ENCODE measurements at regions not wholly inside any gene's neighbourhood (a gene's known extent, or its start where the extent isn't known, plus 50 kb on each side); places are given as distances from the start of the nearest gene placed in this dataset.

- no peak overlapping the region for H3K9ac ChIP-seq (replicated peaks in 1 of 4; ENCODE audit: extremely low read depth in 1 of 4, low read depth in 3 of 4, low read length in 3 of 4)
- H2AFZ ChIP-seq (ENCODE audit: low read length) = no peak overlapping the region
- ChIA-PET CTCF (ENCODE audit: partially characterized antibody) (interaction anchor here (0.7 to 3.7 kb wide), 68 partner anchors 9 to 1094 kb away, joined by 3 to 35 read pairs (median 4); no protein-coding TSS in a partner anchor), POLR2A (ENCODE audit: partially characterized antibody) (no interaction called here)
- no peak overlapping the region for H3K18ac ChIP-seq (ENCODE audit: extremely low read depth, low read length)
- DNase-seq (ENCODE audit: low read depth in 1 of 2, low spot score in 2 of 2) (no peak), FAIRE-seq (peak; percentile 77)
- no peaks in the 10 kb centered on the region for H4K20me1 ChIP-seq (replicated peaks in 1 of 2; ENCODE audit: control insufficient read depth in 1 of 2, insufficient read depth in 2 of 2, low read length in 2 of 2)
- no peak overlapping the region for H4K5ac ChIP-seq (ENCODE audit: insufficient read length, low read depth, low read length)
- H2BK20ac ChIP-seq (ENCODE audit: low read length) = no peak overlapping the region
- H3K36me3 ChIP-seq (ENCODE audit: control insufficient read depth in 2 of 4, insufficient read depth in 4 of 4, low read length in 3 of 4) = no peaks in the 10 kb centered on the region
- no peaks in the 10 kb centered on the region for H3K9me3 ChIP-seq (ENCODE audit: insufficient read depth in 2 of 2, low read depth in 1 of 2, low read length in 1 of 2)
- H3K79me2 ChIP-seq (ENCODE audit: control insufficient read depth in 1 of 2, insufficient read depth in 2 of 2, low read length in 2 of 2) = no peaks in the 10 kb centered on the region
- H3K14ac ChIP-seq (ENCODE audit: insufficient read length) = no peak overlapping the region
- no peaks in the 10 kb centered on the region for H3K27me3 ChIP-seq (replicated peaks in 1 of 4; ENCODE audit: control insufficient read depth in 3 of 4, extremely low read depth in 1 of 4, insufficient read depth in 3 of 4, low read length in 3 of 4)
- H3K4me2 ChIP-seq (ENCODE audit: insufficient read depth in 1 of 2, low read depth in 2 of 2, low read length in 2 of 2) = no peak overlapping the region
- no peak overlapping the region for H2BK120ac ChIP-seq (replicated peaks; ENCODE audit: low read depth, low read length)
- H3K23me2 ChIP-seq (ENCODE audit: low read depth, low read length) = no peaks in the 10 kb centered on the region
- no peak overlapping the region for H2BK15ac ChIP-seq (ENCODE audit: low read length)
- no peak overlapping the region for H3K56ac ChIP-seq (replicated peaks; ENCODE audit: insufficient read length, low read depth, low read length)
- no peak overlapping the region for H3K27ac ChIP-seq (ENCODE audit: low read depth, low read length)
- no peak overlapping the region for H4K8ac ChIP-seq (ENCODE audit: extremely low read depth, insufficient read depth, low read length)
- no peak overlapping the region for H2BK12ac ChIP-seq (ENCODE audit: low read depth, low read length)
- no peaks in the 10 kb centered on the region for H3K4me1 ChIP-seq (replicated peaks in 1 of 4; ENCODE audit: control insufficient read depth in 3 of 4, insufficient read depth in 4 of 4, low read length in 3 of 4)
- H3K4me3 ChIP-seq (ENCODE audit: extremely low read depth in 1 of 4, insufficient read depth in 2 of 4, low read depth in 3 of 4, low read length in 4 of 4) = no peak overlapping the region
- no peak overlapping the region for H2AK5ac ChIP-seq (ENCODE audit: low read depth, low read length)
- no peak overlapping the region for H3K4ac ChIP-seq (replicated peaks; ENCODE audit: insufficient read length, low read depth, low read length)
- H4K91ac ChIP-seq (replicated peaks; ENCODE audit: insufficient read length, low read length) = no peak overlapping the region
- H2BK5ac ChIP-seq (ENCODE audit: low read depth, low read length) = no peak overlapping the region
- H3K23ac ChIP-seq (ENCODE audit: insufficient read length) = no peak overlapping the region
- H3K79me1 ChIP-seq (ENCODE audit: low read depth, low read length) = no peaks in the 10 kb centered on the region
- TF ChIP-seq RNF2 (IDR thresholded peaks at IDR 0.05; ENCODE audit: borderline replicate concordance, low read depth, low read length, missing control alignments, poor library complexity, severe bottlenecking) (no peak), RAD21 (IDR thresholded peaks at IDR 0.05 in 1 of 2, conservative IDR thresholded peaks at IDR 0.05 in 1 of 2; ENCODE audit: low read depth in 2 of 2, low read length in 2 of 2) (peak; percentile 97), CEBPB (IDR thresholded peaks at IDR 0.05; ENCODE audit: low read depth, low read length) (peak; percentile 99), SRF (IDR thresholded peaks at IDR 0.05; ENCODE audit: low read depth, low read length) (0 out of 2 replicates have a peak, but pooled peaks have one; percentile 2), TBP (IDR thresholded peaks at IDR 0.05; ENCODE audit: low read depth, low read length) (no peak), EP300 (IDR thresholded peaks at IDR 0.05; ENCODE audit: borderline replicate concordance in 1 of 2, low read depth in 2 of 2, low read length in 2 of 2) (no peak), TAF7 (optimal IDR thresholded peaks at IDR 0.05; ENCODE audit: borderline replicate concordance, low read depth, low read length) (no peak), ZNF274 (IDR thresholded peaks at IDR 0.05; ENCODE audit: borderline replicate concordance, extremely low read depth, low read length) (no peak)
These were observed 80.5 kb downstream of the SMPDL3A start for GRCh38 chr6:122869437-122870024.

Data from H1 (cell line).